Occipital lobe (tissue), 2 donors: ENCODE measurements at regions not wholly inside any gene's neighbourhood (a gene's known extent, or its start where the extent isn't known, plus 50 kb on each side); places are given as distances from the start of the nearest gene placed in this dataset. TPM values are rescaled to one million over a fixed set of nuclear protein-coding genes. Genes with fewer than 3 reads are reported as not detected.

Experiments
- DNase-seq: peaks from one replicate; lab custom pipeline; 2025; lab: John Stamatoyannopoulos, UW
- small RNA-seq: library from RNA; depleted of rRNA; stranded (forward); fragments of <200 nt; gene quantifications from one replicate; pipeline ENCODE3, GENCODE V24; 2014

GRCh38 chr6:90654166-90654565, 67.3 kb upstream of the MAP3K7 start:
- DNase-seq, result no peak

DNA sequence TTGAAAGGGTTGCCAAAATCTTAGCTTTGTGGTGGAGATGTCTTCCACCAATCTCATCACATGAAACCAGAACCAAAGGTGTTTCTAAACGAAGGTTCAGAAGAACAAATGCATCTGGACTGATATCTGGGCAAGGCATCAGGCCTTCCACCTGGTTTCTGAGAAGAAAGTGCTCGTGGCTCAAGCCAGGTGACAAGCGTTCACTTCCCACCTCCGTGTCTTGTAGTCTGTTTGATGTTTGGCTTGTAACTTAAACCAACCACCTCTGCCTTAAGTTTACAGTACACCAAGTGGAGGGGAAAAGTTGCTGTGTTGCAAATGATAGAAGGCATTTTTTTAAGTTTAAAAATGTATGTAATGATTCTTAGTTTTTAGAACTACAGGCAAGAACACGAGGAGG, 66.9 kb upstream of the MAP3K7 start:
- DNase-seq, result no peak

GRCh38 chr6:90650041-90650940, 63.4 kb upstream of the MAP3K7 start:
- no peak for DNase-seq

GRCh38 chr6:90648873-90649272, 62.0 kb upstream of the MAP3K7 start:
- no peak for DNase-seq

- DNase-seq, result no peak
These were observed 60.1 kb upstream of the MAP3K7 start for GRCh38 chr6:90646940-90647339.

- no peak for DNase-seq
These were observed 58.8 kb upstream of the MAP3K7 start for GRCh38 chr6:90645634-90646033.

DNA sequence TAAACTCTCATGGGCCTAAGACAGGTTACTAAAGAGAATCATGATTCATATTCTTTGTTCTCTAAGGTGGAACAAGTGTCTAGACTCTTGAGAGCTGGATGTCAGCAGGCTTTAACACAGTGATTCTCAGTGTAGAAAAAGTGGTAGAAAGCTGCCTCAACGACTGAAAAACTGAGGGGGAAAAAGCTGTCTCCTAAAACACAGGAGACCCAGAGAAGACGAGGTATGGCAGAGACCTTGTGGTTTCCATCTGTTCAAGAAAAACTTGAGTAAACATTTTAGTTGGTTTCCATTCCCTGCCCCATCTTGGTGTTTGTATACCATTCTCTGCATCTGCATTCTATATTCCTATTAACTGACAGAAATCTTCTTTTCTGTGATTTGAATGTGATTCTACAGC, 57.6 kb upstream of the MAP3K7 start:
- no peak for DNase-seq

DNA sequence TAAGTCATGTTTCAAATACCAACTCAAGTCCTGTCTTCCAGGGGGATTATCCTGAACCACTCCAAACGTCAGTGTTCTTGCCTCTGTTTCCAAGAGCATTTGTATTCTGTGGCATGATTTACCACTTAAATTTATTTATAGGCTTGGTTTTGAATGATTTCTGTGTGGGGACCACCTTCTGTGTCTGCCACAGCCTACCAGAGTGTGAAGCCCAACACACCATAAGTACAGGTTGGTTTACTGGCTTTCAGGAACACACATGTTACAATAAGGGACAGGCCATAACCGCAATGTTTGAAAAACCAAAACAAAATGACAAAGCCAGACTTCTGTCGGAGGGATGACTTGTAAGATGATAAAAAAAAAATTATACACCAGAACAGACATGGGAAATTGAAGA, 56.5 kb upstream of the MAP3K7 start:
- no peak for DNase-seq

- DNase-seq, result no peak
These were observed 50.4 kb upstream of the MAP3K7 start for GRCh38 chr6:90637320-90637719.

Small RNA genes lying in the stretch of these regions (small RNA-seq; reads per million reads assigned to genes)
- not detected for gene MIR4643
- not detected for gene MTATP6P25
- not detected for gene MTCO1P56
- gene MTND4LP19, result not detected
- 0.12 reads per million for gene RF00012
- not detected for gene RN7SL415P
